NB4 (cell line): ENCODE measurements at regions not wholly inside any gene's neighbourhood (a gene's known extent, or its start where the extent isn't known, plus 50 kb on each side); places are given as distances from the start of the nearest gene placed in this dataset.

Experiments used
- DNase-seq: peaks from one replicate; pipeline ENCODE4 v3.0.0; 2010; ENCODE audit warnings: low read depth
- H3K4me3 ChIP-seq: one replicate; pipeline ENCODE4 v1.5.1; 2011; ENCODE audit warnings: mild to moderate bottlenecking, low read depth, low read length, moderate library complexity
- CTCF ChIP-seq: IDR thresholded peaks from one replicate; pipeline ENCODE4 v1.5.1; 2012; ENCODE audit warnings: low read depth, low read length
- MAX ChIP-seq: IDR thresholded peaks from 2 replicates; pipeline ENCODE4 v1.6.1; 2011; ENCODE audit warnings: low read depth, low read length
- MYC ChIP-seq: IDR thresholded peaks from 2 replicates; pipeline ENCODE4 v1.6.1; 2011; ENCODE audit warnings: low read depth, low read length
- POLR2A ChIP-seq: IDR thresholded peaks from 2 replicates; pipeline ENCODE4 v1.6.1; 2011; ENCODE audit warnings: mild to moderate bottlenecking; ENCODE audit not compliant: insufficient read length; ENCODE audit errors: extremely low read depth

- H3K4me3 ChIP-seq: no peak overlapping the region
- no peak for DNase-seq
- TF ChIP-seq POLR2A (no peak), MYC (no peak), CTCF (no peak), MAX (no peak)
Observed at GRCh38 chr7:19572566-19572965, 136.3 kb downstream of the POLR1F start.

- no peak for TF ChIP-seq MAX
- no peak for TF ChIP-seq MYC
- TF ChIP-seq POLR2A: no peak
- no peak for TF ChIP-seq CTCF
- no peak overlapping the region for H3K4me3 ChIP-seq
- DNase-seq: no peak
Observed at GRCh38 chr7:19567011-19567410, 141.8 kb downstream of the POLR1F start.

- H3K4me3 ChIP-seq: no peak overlapping the region
- TF ChIP-seq POLR2A (no peak), MAX (no peak), CTCF (no peak), MYC (no peak)
- no peak for DNase-seq
Observed at GRCh38 chr7:19565602-19566001, 143.2 kb downstream of the POLR1F start.

- DNase-seq: no peak
- H3K4me3 ChIP-seq: no peak overlapping the region
- no peak for TF ChIP-seq MAX
- TF ChIP-seq MYC: no peak
- TF ChIP-seq POLR2A: no peak
- no peak for TF ChIP-seq CTCF
Observed at GRCh38 chr7:19561121-19561805, 147.6 kb downstream of the POLR1F start.

- TF ChIP-seq MYC (no peak), MAX (no peak), POLR2A (no peak), CTCF (no peak)
- no peak for DNase-seq
- H3K4me3 ChIP-seq: no peak overlapping the region
Observed at GRCh38 chr7:19560111-19560883, 148.5 kb downstream of the POLR1F start.
